Muscle layer of duodenum (tissue), 2 donors: ENCODE measurements at regions not wholly inside any gene's neighbourhood (a gene's known extent, or its start where the extent isn't known, plus 50 kb on each side); places are given as distances from the start of the nearest gene placed in this dataset.

Experiments used
- H3K27ac ChIP-seq: one replicate; pipeline ENCODE4 v1.7.0; 2013; ENCODE audit warnings: mild to moderate bottlenecking, low read length
- H3K27me3 ChIP-seq: one replicate; pipeline ENCODE4 v1.7.0; 2013; ENCODE audit warnings: low read depth, mild to moderate bottlenecking, control low read depth, low read length
- H3K36me3 ChIP-seq, 2 donors: one replicate each; pipeline ENCODE4 v1.7.0; 2013; ENCODE audit warnings: low read length in 2 of 2, control low read depth in 1 of 2, mild to moderate bottlenecking in 1 of 2; ENCODE audit not compliant: insufficient read depth in 2 of 2, control insufficient read depth in 1 of 2
- H3K4me1 ChIP-seq, 2 donors: one replicate each; pipeline ENCODE4 v1.7.0; 2013; ENCODE audit warnings: low read length in 2 of 2, mild to moderate bottlenecking in 2 of 2, control low read depth in 1 of 2, moderate library complexity in 1 of 2; ENCODE audit not compliant: insufficient read depth in 2 of 2, control insufficient read depth in 1 of 2
- H3K4me3 ChIP-seq, 2 donors: one replicate each; pipeline ENCODE4 v1.7.0; 2013; ENCODE audit warnings: low read length in 2 of 2, low read depth in 1 of 2, mild to moderate bottlenecking in 1 of 2
- H3K9me3 ChIP-seq, 2 donors: one replicate each; pipeline ENCODE4 v1.7.0; 2013; ENCODE audit warnings: low read length in 2 of 2, control low read depth in 1 of 2, mild to moderate bottlenecking in 1 of 2; ENCODE audit not compliant: control insufficient read depth in 1 of 2
- donor health status: healthy.

DNA sequence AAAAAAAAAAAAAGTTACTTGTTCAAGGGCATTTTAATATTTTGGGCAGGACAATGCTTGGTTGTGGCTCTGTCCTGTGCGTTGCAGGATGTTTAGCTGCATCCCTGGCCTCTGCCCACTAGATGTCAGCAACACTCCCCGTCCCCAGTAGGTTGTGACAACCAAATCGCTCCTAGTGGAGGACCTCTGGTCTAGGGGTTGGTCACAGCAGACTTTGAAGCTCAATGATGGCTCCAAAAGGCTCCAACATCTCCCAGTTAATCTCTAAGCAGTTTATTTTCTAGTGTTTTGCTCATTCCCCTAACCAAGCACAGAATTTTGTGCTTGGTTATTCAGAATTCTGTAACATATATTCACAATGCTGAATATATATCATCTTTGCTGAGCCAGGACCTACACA lies 67.0 kb downstream of the CHRNA1 start:
- H3K4me3 ChIP-seq = no peak overlapping the region
- H3K4me1 ChIP-seq = peaks cover 0 to 6% of the 10 kb centered on the region in 2 donors
- no peak overlapping the region for H3K27ac ChIP-seq
- H3K27me3 ChIP-seq = no peaks in the 10 kb centered on the region
- no peaks in the 10 kb centered on the region for H3K9me3 ChIP-seq
- H3K36me3 ChIP-seq = no peaks in the 10 kb centered on the region

DNA sequence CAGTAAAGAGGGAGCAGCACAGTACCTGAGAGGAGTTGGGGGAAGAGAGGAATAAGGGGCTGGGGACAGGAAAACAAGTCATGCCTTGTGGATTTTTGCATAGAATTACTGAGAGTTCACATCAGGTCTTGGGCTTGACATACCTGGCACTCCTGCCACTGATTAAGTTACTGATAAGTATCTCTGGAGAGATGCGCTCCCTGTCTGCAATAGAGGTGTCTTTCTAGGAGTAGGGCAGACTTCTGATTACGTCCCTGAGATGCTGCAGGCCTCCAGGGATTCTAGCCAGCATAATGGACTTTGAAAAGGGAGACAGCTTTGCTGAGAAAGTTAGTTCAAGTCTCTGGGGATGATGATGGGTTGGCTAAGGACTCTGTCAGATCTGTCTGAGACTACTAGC lies 69.4 kb downstream of the CHRNA1 start:
- H3K27ac ChIP-seq = no peak overlapping the region
- H3K4me3 ChIP-seq = no peak overlapping the region
- H3K4me1 ChIP-seq = peaks cover 0 to 6% of the 10 kb centered on the region in 2 donors
- no peaks in the 10 kb centered on the region for H3K9me3 ChIP-seq
- no peaks in the 10 kb centered on the region for H3K36me3 ChIP-seq
- no peaks in the 10 kb centered on the region for H3K27me3 ChIP-seq

DNA sequence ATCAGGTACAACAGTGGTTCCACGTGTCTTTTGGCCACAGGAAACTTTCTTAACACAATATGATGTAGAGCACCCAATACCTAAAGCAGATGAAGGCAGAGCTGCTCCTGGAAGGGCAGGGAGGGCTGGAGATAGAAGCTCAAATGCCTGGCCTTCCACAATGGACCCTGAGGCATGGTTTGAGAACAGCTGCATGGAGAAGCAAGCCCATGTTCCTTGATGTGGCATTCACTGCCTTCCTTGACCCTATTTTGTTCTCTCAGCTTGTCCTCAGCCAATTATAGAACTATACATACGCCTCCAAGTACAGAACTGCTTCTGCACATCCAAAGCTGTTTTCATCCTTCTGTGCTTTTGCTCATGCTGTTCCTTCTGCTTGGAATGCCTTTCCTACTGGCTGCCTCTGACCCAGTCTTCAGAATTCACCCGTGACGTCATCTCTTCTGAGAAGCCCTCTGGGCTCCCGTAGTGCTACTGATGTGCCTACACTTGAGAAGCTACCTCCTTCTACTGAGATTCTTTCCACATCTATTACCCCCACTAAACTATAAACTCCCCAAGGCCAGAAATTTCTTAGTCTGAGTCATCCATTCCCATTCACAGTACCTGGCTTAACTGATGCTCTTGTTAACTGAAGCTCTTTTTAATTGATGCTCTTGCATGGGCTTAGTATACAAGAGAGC lies 69.9 kb downstream of the CHRNA1 start:
- Histone ChIP-seq H3K4me1 (peaks cover 0 to 6% of the 10 kb centered on the region in 2 donors), H3K4me3 (no peak overlapping the region), H3K36me3 (no peaks in the 10 kb centered on the region), H3K27ac (no peak overlapping the region), H3K27me3 (no peaks in the 10 kb centered on the region), H3K9me3 (no peaks in the 10 kb centered on the region)

DNA sequence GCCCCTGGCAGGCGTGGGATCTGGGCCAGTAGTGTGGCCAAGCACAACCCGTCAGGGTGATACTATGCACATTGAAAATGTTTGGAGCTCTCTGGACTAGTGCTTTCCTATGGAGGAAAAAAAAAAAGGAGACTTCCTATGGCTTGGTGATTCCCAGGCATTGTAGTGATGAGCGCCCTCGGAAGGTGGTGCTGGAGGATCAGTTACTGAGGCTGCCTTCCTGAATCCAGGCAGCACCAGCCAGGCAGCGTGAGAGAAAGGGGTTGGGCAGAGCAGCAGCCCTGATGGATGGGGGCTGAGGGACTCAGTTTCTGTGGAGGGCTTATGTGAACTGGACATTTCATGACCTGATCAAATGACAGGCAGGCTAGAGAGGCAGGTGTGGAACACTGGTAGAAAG lies 70.9 kb downstream of the CHRNA1 start:
- H3K27me3 ChIP-seq = no peaks in the 10 kb centered on the region
- no peaks in the 10 kb centered on the region for H3K36me3 ChIP-seq
- peaks cover 0 to 6% of the 10 kb centered on the region in 2 donors for H3K4me1 ChIP-seq
- no peak overlapping the region for H3K27ac ChIP-seq
- H3K4me3 ChIP-seq = no peak overlapping the region
- H3K9me3 ChIP-seq = no peaks in the 10 kb centered on the region

DNA sequence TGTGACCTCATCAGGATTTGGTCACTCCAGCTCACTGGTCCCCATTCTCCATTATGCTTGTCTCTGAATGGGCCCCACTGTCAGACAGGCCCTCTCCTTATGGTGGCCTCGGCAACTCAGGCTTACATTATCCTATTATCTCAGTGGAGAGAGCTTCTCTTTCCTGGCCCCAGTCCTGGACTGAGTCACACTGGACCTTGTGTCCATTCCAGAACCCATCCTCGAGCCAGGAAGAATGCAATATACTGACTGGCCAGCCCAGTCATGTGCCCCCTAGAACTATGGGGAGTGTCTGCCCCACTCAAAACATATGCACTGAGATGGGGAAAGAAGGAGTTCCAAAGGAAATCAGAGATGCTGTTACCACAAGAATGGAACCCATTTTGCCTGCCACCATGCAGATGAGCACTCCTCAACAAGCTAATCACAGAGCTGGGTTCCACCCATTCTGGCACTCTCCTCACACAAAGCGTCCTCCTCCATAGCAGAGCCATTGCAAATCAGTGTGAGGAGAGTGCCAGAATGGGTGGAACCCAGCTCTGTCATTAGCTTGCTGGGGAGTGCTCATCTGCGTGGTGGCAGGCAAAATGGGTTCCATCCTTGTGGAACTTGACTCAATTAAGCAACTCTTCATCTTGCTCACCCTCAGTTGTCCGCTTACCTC lies 71.9 kb downstream of the CHRNA1 start:
- Histone ChIP-seq H3K4me1 (peaks cover 0 to 5% of the 10 kb centered on the region in 2 donors), H3K27me3 (no peaks in the 10 kb centered on the region), H3K9me3 (no peaks in the 10 kb centered on the region), H3K27ac (no peak overlapping the region), H3K36me3 (no peaks in the 10 kb centered on the region), H3K4me3 (no peak overlapping the region)

DNA sequence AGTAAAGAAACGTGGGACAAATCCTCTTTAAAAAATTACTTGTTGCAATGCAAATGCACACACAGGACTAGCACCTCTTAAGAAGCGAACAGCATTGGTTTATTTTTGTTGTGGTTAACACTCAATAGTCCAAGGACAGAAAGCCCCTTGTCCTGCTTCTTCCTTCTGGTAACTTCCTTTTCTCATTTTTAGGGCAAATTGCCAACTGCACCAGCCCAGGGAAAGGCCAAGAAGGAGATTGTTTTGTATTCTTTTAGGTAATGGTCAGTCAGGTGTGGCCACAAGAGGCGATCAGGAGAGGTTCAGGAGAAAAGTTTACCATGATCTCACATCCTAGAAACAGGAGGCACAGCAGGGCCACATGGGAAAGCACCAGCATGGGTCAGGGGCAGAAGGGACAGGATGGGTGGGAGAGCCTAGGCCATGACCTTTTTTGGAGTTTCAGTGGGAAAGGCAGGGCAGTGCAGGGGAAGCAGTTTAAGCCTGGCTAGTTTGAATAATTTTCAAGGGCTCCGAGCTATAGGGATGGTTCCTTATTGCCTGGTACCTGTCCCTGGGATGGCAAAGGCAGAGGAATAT lies 73.0 kb downstream of the CHRNA1 start:
- no peak overlapping the region for H3K27ac ChIP-seq
- H3K36me3 ChIP-seq = no peaks in the 10 kb centered on the region
- H3K4me1 ChIP-seq = no peaks in the 10 kb centered on the region
- no peaks in the 10 kb centered on the region for H3K9me3 ChIP-seq
- H3K27me3 ChIP-seq = no peaks in the 10 kb centered on the region
- no peak overlapping the region for H3K4me3 ChIP-seq

DNA sequence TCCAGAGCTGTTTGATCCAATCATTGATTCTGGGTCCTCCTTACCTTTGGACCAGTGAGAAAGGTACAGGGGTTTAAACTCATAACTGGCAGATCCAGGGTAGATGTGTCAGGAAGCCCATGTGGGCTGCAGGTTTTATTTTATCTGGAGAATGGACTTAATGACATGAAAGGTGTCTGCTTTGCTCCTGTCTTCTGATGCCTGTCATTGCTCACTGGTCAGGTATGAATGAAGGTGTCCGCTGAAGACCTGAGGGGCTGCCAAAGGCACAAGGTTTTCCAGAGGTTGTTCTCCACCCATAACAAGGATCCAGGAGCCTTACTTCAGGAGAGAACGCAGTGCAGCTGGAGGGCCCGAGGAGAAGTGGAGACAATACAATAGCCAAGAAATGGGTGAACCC lies 74.2 kb downstream of the CHRNA1 start:
- Histone ChIP-seq H3K27me3 (no peaks in the 10 kb centered on the region), H3K4me3 (no peak overlapping the region), H3K9me3 (no peaks in the 10 kb centered on the region), H3K4me1 (no peaks in the 10 kb centered on the region), H3K36me3 (no peaks in the 10 kb centered on the region), H3K27ac (no peak overlapping the region)

DNA sequence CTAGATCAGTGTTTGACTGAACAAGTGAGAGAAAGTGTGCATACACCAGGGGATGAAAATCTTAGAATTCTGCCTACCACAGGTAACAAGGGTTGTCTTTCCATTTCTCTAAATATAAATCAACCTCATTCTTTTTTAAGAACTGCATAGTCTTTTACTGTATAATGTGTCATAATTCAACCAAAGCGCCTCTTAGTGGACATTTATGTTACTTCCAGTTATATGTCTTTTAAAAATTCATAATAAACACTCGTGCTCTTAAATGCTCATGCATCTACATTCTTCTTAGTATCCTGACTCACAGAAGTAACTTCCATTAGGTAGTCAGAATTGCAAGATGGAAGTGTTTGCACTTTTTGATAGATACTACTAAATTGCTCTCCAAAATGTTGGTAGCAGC lies 76.2 kb downstream of the CHRNA1 start:
- Histone ChIP-seq H3K27ac (no peak overlapping the region), H3K4me3 (no peak overlapping the region), H3K27me3 (no peaks in the 10 kb centered on the region), H3K4me1 (no peaks in the 10 kb centered on the region), H3K36me3 (no peaks in the 10 kb centered on the region), H3K9me3 (no peaks in the 10 kb centered on the region)

DNA sequence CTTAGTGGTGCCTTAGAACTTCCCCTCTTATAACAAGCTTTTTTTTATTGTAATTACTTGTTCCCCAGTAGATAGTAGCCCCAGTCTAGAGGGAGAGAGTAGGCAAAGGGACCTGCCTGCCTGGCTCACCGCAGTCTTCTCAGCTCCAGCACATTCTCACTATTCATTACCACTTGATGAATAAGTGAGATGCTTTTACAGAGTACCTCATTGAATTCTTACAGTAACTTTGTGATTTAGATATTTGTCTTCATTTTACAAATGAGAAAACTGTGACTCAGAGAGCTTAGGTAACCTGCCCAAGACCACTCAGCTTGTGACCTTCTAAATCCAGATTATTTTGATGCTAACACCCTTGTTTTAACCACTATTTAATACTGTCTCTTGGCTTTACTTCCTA lies 77.8 kb downstream of the CHRNA1 start:
- H3K4me1 ChIP-seq = peaks cover 0 to 2% of the 10 kb centered on the region in 2 donors
- H3K27me3 ChIP-seq = no peaks in the 10 kb centered on the region
- H3K9me3 ChIP-seq = no peaks in the 10 kb centered on the region
- H3K4me3 ChIP-seq = no peak overlapping the region
- H3K36me3 ChIP-seq = no peaks in the 10 kb centered on the region
- H3K27ac ChIP-seq = no peak overlapping the region

DNA sequence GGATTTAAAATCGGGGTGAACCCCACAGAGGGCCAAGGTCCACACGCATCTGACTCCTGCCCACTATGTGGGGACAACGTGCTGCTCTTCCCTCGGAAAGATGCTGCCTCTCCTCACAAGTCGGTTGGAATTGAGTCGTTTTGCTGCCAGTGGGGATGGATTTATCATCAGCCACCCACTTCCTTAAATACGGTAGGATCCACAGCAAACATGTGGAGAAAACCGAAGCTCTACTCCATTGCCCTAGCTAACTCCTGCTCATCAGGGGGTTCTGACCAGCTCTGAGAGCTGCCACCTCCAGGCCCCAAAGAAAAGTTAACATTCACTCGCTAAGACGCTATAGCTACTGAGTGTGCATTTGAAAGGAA lies 80.9 kb downstream of the CHRNA1 start:
- Histone ChIP-seq H3K27ac (no peak overlapping the region), H3K27me3 (no peaks in the 10 kb centered on the region), H3K4me3 (peak overlapping the region; percentile 49 to 80), H3K36me3 (peaks cover 0 to 3% of the 10 kb centered on the region in 2 donors), H3K4me1 (peaks cover 0 to 10% of the 10 kb centered on the region in 2 donors), H3K9me3 (no peaks in the 10 kb centered on the region)

DNA sequence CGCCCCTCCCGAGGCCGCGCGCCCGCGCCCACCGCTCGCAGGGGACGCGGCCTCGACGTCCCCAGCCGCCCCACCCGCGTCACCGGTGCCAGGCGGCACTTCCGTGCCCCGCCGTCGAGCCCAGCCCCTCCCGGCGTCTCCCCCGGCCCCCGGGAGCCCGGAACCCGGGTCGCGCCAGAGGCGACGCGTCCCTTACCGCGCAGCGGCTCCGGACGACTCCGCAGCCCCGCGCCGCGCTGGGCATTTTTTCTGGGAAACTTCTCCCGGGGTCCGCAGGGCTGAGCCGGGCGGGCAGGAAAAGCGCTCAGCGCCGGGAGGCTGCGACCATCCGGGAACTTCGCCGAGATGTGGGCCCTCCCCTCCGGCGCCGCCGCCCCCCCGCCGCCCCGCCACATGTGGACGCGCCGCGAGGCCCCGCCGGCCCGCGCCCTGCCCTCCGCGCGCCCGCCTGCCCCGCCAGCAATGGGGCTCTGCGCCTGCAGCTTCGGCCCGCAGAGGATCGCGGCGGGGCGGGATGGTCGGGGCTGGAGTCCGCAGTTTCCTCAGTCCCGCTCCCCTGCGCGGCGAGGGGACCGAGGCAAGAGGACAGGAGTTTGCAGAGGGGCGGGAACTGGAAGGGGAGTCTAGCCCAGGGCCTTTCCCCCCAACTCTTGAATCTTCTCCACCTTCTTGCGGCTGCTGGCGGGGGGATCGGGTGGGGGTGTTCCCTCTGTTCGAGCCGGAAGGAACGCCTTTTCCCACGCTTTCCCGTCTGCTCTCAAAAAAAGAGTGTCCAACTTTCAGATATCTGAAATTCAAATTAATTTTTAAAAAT lies 81.5 kb downstream of the CHRNA1 start:
- no peaks in the 10 kb centered on the region for H3K27me3 ChIP-seq
- peak overlapping the region; percentile 77 to 80 for H3K4me3 ChIP-seq
- H3K27ac ChIP-seq = no peak overlapping the region
- peaks cover 0 to 3% of the 10 kb centered on the region in 2 donors for H3K36me3 ChIP-seq
- peaks cover 0 to 10% of the 10 kb centered on the region in 2 donors for H3K4me1 ChIP-seq
- H3K9me3 ChIP-seq = no peaks in the 10 kb centered on the region
